GM12878 (cell line): ENCODE measurements at regions not wholly inside any gene's neighbourhood (a gene's known extent, or its start where the extent isn't known, plus 50 kb on each side); places are given as distances from the start of the nearest gene placed in this dataset.

ENCODE experiments used
- ATAC-seq: fragments of 200-7000 bp; cut with Tn5 transposase; 3 replicates; pipeline ENCODE4 v1.9.1; 2020; ENCODE audit warnings: mild to moderate bottlenecking, moderate library complexity
- BruUV-seq: library from RNA; stranded (reverse); fragments of 400-500 nt; replicated peaks from 2 replicates; lab custom pipeline; 2021; lab: Mats Ljungman, UMichigan
- CTCF ChIA-PET: fragments of 300-600 bp; sonication (Branson Sonifier 250); formaldehyde crosslinking; extraction: SDS; loops from one replicate; lab custom pipeline; 2021; ENCODE audit warnings: inconsistent platforms; lab: Yijun Ruan, JAX
- POLR2A ChIA-PET: fragments of 350-600 bp; formaldehyde crosslinking; extraction: SDS; loops from one replicate; lab custom pipeline; 2021; ENCODE audit warnings: inconsistent platforms; lab: Charles Lee
- RAD21 ChIA-PET: fragments of 300-600 bp; sonication (Branson Sonifier 250); formaldehyde crosslinking; loops from one replicate; lab custom pipeline; 2023; ENCODE audit warnings: antibody characterized with exemption; ENCODE audit not compliant: unreplicated experiment; lab: Charles Lee
- SMC1A ChIA-PET: fragments of 300-600 bp; sonication (Branson Sonifier 250); formaldehyde crosslinking; loops from one replicate; lab custom pipeline; 2023; ENCODE audit not compliant: unreplicated experiment, uncharacterized antibody; lab: Charles Lee
- DNase-seq: peaks from one replicate; pipeline ENCODE4 v3.0.0-alpha.2; 2011; ENCODE audit warnings: low read depth, low spot score
- FAIRE-seq: peaks from 3 replicates; lab custom pipeline; 2011; peaks lifted over from hg19 to GRCh38; lab: Jason Lieb, UNC
- H2AFZ ChIP-seq: 2 replicates; pipeline ENCODE4 v1.6.0; 2011; ENCODE audit warnings: low read depth, low read length, control low read depth; ENCODE audit not compliant: control insufficient read depth
- H3K27ac ChIP-seq: 2 replicates; pipeline ENCODE4 v1.5.1; 2011; ENCODE audit warnings: control low read depth; ENCODE audit not compliant: control insufficient read depth, insufficient read depth
- H3K27me3 ChIP-seq, 2 experiments: replicated peaks in 1 of 2; 2 replicates each; pipeline versions ENCODE4 v1.6.0 to v1.6.1; 2011; ENCODE audit warnings: low read length in 1 of 2; ENCODE audit not compliant: control insufficient read depth in 2 of 2, insufficient read depth in 2 of 2
- H3K36me3 ChIP-seq, 2 experiments: 2 replicates each; pipeline ENCODE4 v1.5.1; 2011; ENCODE audit warnings: low read length in 1 of 2; ENCODE audit not compliant: control insufficient read depth in 2 of 2, insufficient read depth in 2 of 2
- H3K4me1 ChIP-seq: 2 replicates; pipeline ENCODE4 v1.6.1; 2011; ENCODE audit warnings: mild to moderate bottlenecking, low read length, moderate library complexity, mixed read lengths; ENCODE audit not compliant: control insufficient read depth, insufficient read depth
- H3K4me2 ChIP-seq: 2 replicates; pipeline ENCODE4 v1.6.0; 2011; ENCODE audit warnings: control low read depth; ENCODE audit not compliant: control insufficient read depth, insufficient read depth
- H3K4me3 ChIP-seq: fragments of 200-600 bp; sonication (generic); 2 replicates; pipeline ENCODE4 v1.5.1; 2016
- H3K79me2 ChIP-seq: 2 replicates; pipeline ENCODE4 v1.6.0; 2011; ENCODE audit warnings: low read length; ENCODE audit not compliant: control insufficient read depth, insufficient read depth
- H3K9ac ChIP-seq: 2 replicates; pipeline ENCODE4 v1.8.0; 2011; ENCODE audit warnings: low read length, control low read depth, mixed read lengths; ENCODE audit not compliant: control insufficient read depth, insufficient read depth
- H3K9me3 ChIP-seq: replicated peaks from 3 replicates; pipeline ENCODE4 v1.5.1; 2011; ENCODE audit warnings: mild to moderate bottlenecking, low read length; ENCODE audit not compliant: control insufficient read depth, insufficient read depth
- H4K20me1 ChIP-seq: 2 replicates; pipeline ENCODE4 v1.6.0; 2011; ENCODE audit not compliant: control insufficient read depth, insufficient read depth
- ASH2L ChIP-seq: fragments of 300-600, 200-600 bp; sonication (generic); IDR thresholded peaks from 2 replicates; pipeline ENCODE4 v1.6.1; 2017; ENCODE audit warnings: low read depth, mild to moderate bottlenecking, borderline replicate concordance
- BCLAF1 ChIP-seq: fragments of 450-650 bp; IDR thresholded peaks from 2 replicates; pipeline ENCODE4 v1.6.1; 2017; ENCODE audit warnings: antibody characterized with exemption, mild to moderate bottlenecking, moderate library complexity
- CHD1 ChIP-seq: IDR thresholded peaks from 2 replicates; pipeline ENCODE4 v1.6.1; 2012; ENCODE audit warnings: low read depth, low read length, improper control_type of control experiment
- E2F4 ChIP-seq: IDR thresholded peaks from 2 replicates; pipeline ENCODE4 v1.6.1; 2012; ENCODE audit warnings: low read depth, low read length, improper control_type of control experiment
- ETV6 ChIP-seq, 2 experiments: fragments of 450-650 bp in 1 of 2; IDR thresholded peaks in 1 of 2; conservative IDR thresholded peaks in 1 of 2; 2 replicates each; pipeline ENCODE4 v1.6.1; 2014; ENCODE audit warnings: antibody characterized with exemption in 1 of 2, borderline replicate concordance in 1 of 2, low read depth in 1 of 2, mild to moderate bottlenecking in 1 of 2, moderate library complexity in 1 of 2
- HDGF ChIP-seq: fragments of 450-650 bp; IDR thresholded peaks from 2 replicates; pipeline ENCODE4 v1.6.1; 2016; ENCODE audit warnings: antibody characterized with exemption
- IRF3 ChIP-seq: fragments of 450-650 bp; IDR thresholded peaks from 2 replicates; pipeline ENCODE4 v1.6.1; 2014; ENCODE audit warnings: mild to moderate bottlenecking
- KAT2A ChIP-seq: conservative IDR thresholded peaks from 2 replicates; pipeline ENCODE4 v1.6.1; 2011; ENCODE audit warnings: low read depth, low read length; ENCODE audit not compliant: control insufficient read depth
- KLF5 ChIP-seq: fragments of 450-650 bp; IDR thresholded peaks from 2 replicates; pipeline ENCODE4 v1.6.1; 2014; ENCODE audit warnings: mild to moderate bottlenecking; ENCODE audit not compliant: partially characterized antibody
- NFYA ChIP-seq: IDR thresholded peaks from 2 replicates; pipeline ENCODE4 v1.6.1; 2011; ENCODE audit warnings: low read depth, mild to moderate bottlenecking, low read length, improper control_type of control experiment, borderline replicate concordance
- RELA ChIP-seq: fragments of 450-650 bp; IDR thresholded peaks from 2 replicates; pipeline ENCODE4 v1.8.0; 2014; ENCODE audit warnings: borderline replicate concordance; ENCODE audit not compliant: partially characterized antibody
- SP1 ChIP-seq: IDR thresholded peaks from one replicate; pipeline ENCODE4 v1.6.1; 2011; ENCODE audit warnings: low read depth, low read length
- SPI1 ChIP-seq: IDR thresholded peaks from 2 replicates; pipeline ENCODE4 v1.6.1; 2011; ENCODE audit warnings: low read depth, mild to moderate bottlenecking, low read length, moderate library complexity, borderline replicate concordance; ENCODE audit not compliant: insufficient read depth
- TCF7 ChIP-seq: IDR thresholded peaks from 2 replicates; pipeline ENCODE4 v1.6.1; 2014; ENCODE audit warnings: antibody characterized with exemption, borderline replicate concordance
- ZNF592 ChIP-seq: fragments of 450-650 bp; IDR thresholded peaks from 2 replicates; pipeline ENCODE4 v1.6.1; 2017; ENCODE audit warnings: mild to moderate bottlenecking, moderate library complexity
- ZZZ3 ChIP-seq: IDR thresholded peaks from 2 replicates; pipeline ENCODE4 v1.6.1; 2011; ENCODE audit warnings: low read depth; ENCODE audit not compliant: control insufficient read depth, insufficient read length
- WGBS: methylation state at CpG from one replicate; pipeline ENCODE4 v1.1.6; 2016; ENCODE audit warnings: low lambda C conversion rate; ENCODE audit not compliant: insufficient replicate concordance, insufficient coverage; ENCODE audit errors: missing lambda C conversion rate; 5-methylcytosine and 5-hydroxymethylcytosine counted together
- in situ Hi-C: fragments of 300-500 bp; cut with MboI; formaldehyde crosslinking; loops from 9 replicates; pipeline ENCODE4 v1.14.3; 2018; ENCODE audit warnings: mixed read lengths
- intact Hi-C: fragments of 100-400 bp; cut with micrococcal nuclease; formaldehyde crosslinking; loops from one replicate; pipeline ENCODE4 v1.14.2; 2022; ENCODE audit not compliant: unreplicated experiment

- TF ChIP-seq ZNF592 (no peak), TCF7 (no peak), ZZZ3 (no peak), ASH2L (no peak), SPI1 (no peak), SP1 (no peak)
These were observed 253.7 kb downstream of the HNMT start (continued) for GRCh38 chr2:138217975-138218374.

GRCh38 chr2:138218397-138218796 is 254.1 kb downstream of the HNMT start:
- ChIA-PET POLR2A (no interaction called here), RAD21 (no interaction called here), CTCF (no interaction called here), SMC1A (no interaction called here)
- H4K20me1 ChIP-seq: no peaks in the 10 kb centered on the region
- FAIRE-seq: no peak
- no peak for ATAC-seq
- H3K4me2 ChIP-seq: no peak overlapping the region
- in situ Hi-C loops: no loop called here
- no peaks in the 10 kb centered on the region; a peak in 1 of 4 replicates for H3K27me3 ChIP-seq
- H3K4me3 ChIP-seq: no peak overlapping the region
- H3K79me2 ChIP-seq: no peaks in the 10 kb centered on the region
- no peaks in the 10 kb centered on the region for H3K9me3 ChIP-seq
- H3K9ac ChIP-seq: no peak overlapping the region
- H3K27ac ChIP-seq: no peak overlapping the region
- BruUV-seq: no TSS peak
- H3K4me1 ChIP-seq: no peaks in the 10 kb centered on the region
- no peaks in the 10 kb centered on the region for H3K36me3 ChIP-seq
- no peak overlapping the region for H2AFZ ChIP-seq
- 21% methylated on average over 1 of the region's 1 CpG for WGBS
- no peak for DNase-seq
- intact Hi-C loops: no loop called here
- TF ChIP-seq RELA (no peak), E2F4 (no peak), KLF5 (no peak), IRF3 (no peak), HDGF (no peak), CHD1 (no peak), NFYA (no peak), ETV6 (conservative IDR thresholded peaks at IDR 0.05 in 1 of 2, IDR thresholded peaks at IDR 0.05 in 1 of 2; ENCODE audit: borderline replicate concordance in 1 of 2, low read depth in 1 of 2) (no peak), KAT2A (no peak), BCLAF1 (no peak)
